ENCODE measurements at regions not wholly inside any gene's neighbourhood (a gene's known extent, or its start where the extent isn't known, plus 50 kb on each side); places are given as distances from the start of the nearest gene placed in this dataset.

DNA sequence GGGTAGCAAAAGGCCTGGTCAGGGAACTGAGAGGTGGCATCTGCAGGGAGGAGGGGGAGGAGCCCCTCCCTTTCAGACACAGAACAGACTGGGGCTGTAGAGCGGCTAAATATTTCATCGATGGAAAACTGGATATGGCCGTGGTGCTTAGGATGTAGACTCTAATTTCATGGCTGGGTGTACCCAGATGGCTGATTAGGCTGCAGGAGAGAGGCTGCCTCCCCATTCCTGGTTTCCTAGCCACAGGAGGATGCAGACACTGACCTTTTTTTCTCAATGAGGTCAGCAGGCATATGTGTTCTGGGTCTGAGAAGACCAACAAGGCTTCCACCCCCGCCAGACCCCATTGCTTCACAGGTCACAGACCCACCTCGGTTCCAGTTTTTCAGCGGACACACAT, 58.1 kb upstream of the CALM2 start:
- TF ChIP-seq EZH2 (IDR thresholded peaks at IDR 0.05; ENCODE audit: low read length): no peak
- TF ChIP-seq, protein P1, sequence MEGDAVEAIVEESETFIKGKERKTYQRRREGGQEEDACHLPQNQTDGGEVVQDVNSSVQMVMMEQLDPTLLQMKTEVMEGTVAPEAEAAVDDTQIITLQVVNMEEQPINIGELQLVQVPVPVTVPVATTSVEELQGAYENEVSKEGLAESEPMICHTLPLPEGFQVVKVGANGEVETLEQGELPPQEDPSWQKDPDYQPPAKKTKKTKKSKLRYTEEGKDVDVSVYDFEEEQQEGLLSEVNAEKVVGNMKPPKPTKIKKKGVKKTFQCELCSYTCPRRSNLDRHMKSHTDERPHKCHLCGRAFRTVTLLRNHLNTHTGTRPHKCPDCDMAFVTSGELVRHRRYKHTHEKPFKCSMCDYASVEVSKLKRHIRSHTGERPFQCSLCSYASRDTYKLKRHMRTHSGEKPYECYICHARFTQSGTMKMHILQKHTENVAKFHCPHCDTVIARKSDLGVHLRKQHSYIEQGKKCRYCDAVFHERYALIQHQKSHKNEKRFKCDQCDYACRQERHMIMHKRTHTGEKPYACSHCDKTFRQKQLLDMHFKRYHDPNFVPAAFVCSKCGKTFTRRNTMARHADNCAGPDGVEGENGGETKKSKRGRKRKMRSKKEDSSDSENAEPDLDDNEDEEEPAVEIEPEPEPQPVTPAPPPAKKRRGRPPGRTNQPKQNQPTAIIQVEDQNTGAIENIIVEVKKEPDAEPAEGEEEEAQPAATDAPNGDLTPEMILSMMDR (optimal IDR thresholded peaks at IDR 0.05 in 1 of 3, IDR thresholded peaks at IDR 0.05 in 1 of 3, conservative IDR thresholded peaks at IDR 0.05 in 1 of 3; ENCODE audit: extremely low read depth in 1 of 3, insufficient read depth in 2 of 3, low read length in 3 of 3): no peak
